ENCODE measurements at regions not wholly inside any gene's neighbourhood (a gene's known extent, or its start where the extent isn't known, plus 50 kb on each side); places are given as distances from the start of the nearest gene placed in this dataset.

DNA sequence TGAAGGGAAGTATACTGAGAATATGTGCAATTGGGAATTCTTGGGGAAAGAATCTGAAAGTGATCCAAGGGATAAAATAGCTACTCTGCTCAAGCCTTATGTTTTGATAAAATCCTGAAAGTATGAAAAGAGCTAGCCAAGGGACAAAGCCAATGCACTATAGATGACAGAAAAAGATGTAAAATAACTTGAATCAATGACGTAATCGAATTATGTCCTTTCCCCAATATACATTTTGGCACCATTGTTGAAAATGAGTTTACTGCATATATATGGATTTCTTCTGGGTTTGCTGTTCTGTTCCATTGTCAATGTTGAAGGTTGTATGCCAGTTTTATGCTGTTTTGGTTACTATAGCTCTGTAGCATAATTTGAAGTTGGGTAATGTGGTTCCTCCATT is 407.3 kb downstream of the DCAF12L2 start:
- Histone ChIP-seq H3K9me3 (ENCODE audit: control insufficient read depth, insufficient read depth, low read length) (no peaks in the 10 kb centered on the region), H3K27ac (ENCODE audit: low read depth, low read length) (no peak overlapping the region), H3F3A (ENCODE audit: control insufficient read depth, insufficient read depth) (no peaks in the 10 kb centered on the region), H3K9me2 (replicated peaks; ENCODE audit: control insufficient read depth, low read length) (no peaks in the 10 kb centered on the region), H4K20me1 (ENCODE audit: control insufficient read depth, insufficient read depth, low read depth, low read length) (no peaks in the 10 kb centered on the region), H3K27me3 (ENCODE audit: control insufficient read depth, low read length) (no peaks in the 10 kb centered on the region), H3K4me1 (ENCODE audit: control insufficient read depth, low read length) (no peaks in the 10 kb centered on the region), H3K4me2 (ENCODE audit: low read length) (no peak overlapping the region), H3K36me3 (ENCODE audit: control insufficient read depth, low read length) (no peaks in the 10 kb centered on the region), H3K4me3 (ENCODE audit: low read length) (no peak overlapping the region), H3K79me2 (ENCODE audit: control insufficient read depth, low read length) (no peaks in the 10 kb centered on the region)
- TF ChIP-seq, protein P1, sequence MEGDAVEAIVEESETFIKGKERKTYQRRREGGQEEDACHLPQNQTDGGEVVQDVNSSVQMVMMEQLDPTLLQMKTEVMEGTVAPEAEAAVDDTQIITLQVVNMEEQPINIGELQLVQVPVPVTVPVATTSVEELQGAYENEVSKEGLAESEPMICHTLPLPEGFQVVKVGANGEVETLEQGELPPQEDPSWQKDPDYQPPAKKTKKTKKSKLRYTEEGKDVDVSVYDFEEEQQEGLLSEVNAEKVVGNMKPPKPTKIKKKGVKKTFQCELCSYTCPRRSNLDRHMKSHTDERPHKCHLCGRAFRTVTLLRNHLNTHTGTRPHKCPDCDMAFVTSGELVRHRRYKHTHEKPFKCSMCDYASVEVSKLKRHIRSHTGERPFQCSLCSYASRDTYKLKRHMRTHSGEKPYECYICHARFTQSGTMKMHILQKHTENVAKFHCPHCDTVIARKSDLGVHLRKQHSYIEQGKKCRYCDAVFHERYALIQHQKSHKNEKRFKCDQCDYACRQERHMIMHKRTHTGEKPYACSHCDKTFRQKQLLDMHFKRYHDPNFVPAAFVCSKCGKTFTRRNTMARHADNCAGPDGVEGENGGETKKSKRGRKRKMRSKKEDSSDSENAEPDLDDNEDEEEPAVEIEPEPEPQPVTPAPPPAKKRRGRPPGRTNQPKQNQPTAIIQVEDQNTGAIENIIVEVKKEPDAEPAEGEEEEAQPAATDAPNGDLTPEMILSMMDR (IDR thresholded peaks at IDR 0.05; ENCODE audit: low read depth, low read length, poor library complexity, severe bottlenecking): no peak
- TF ChIP-seq EZH2phosphoT487 (IDR thresholded peaks at IDR 0.05; ENCODE audit: borderline replicate concordance, low read length): no peak

DNA sequence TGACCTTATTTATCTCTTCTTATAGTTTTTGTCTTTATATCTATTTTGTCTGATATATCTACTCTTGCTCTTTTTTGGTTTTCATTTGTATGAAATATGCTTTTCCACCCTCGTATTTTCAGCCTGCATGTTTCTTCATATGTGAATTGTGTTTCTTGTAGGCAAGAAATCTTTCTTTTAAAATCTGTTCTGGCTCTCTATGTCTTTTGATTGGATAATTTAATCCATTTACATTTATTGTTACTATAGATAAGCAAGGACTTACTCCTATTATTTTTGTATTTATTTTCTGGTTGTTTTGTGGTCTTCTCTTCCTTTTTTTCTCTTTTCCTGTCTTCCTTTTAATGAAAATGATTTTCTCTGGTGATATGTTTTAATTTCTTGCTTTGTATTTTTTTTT is 403.1 kb downstream of the DCAF12L2 start:
- H3K4me1 ChIP-seq (ENCODE audit: control insufficient read depth, low read length): no peaks in the 10 kb centered on the region
- no peaks in the 10 kb centered on the region for H3K79me2 ChIP-seq (ENCODE audit: control insufficient read depth, low read length)

DNA sequence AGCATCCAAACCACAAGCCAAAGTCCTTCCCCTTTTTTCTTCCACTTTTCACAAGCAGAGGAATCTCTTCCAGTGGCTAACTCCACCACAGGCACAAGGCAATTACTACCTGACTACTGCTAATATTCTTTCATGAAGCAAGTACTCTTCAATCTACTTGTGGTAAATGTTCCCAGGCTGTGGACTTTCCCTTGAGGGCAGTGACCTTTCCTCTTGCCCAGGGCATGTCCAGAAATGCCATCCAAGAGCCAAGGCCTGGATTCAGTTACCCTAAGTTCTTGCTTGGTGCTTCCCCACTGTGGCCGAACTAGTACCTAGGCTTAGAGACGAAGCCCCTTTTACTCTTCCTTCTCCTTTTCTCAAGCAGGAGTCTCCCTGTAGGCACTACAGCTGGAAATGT is 400.7 kb downstream of the DCAF12L2 start:
- TF ChIP-seq, protein P1 (IDR thresholded peaks at IDR 0.05; ENCODE audit: low read depth, low read length, poor library complexity, severe bottlenecking): no peak
- no peak for TF ChIP-seq EZH2phosphoT487 (IDR thresholded peaks at IDR 0.05; ENCODE audit: borderline replicate concordance, low read length)
- H3K4me3 ChIP-seq (ENCODE audit: low read length): no peak overlapping the region

More for the DNA sequence above, 403.1 kb downstream of the DCAF12L2 start:
- H3K4me2 ChIP-seq (ENCODE audit: low read length): no peak overlapping the region
- no peak for TF ChIP-seq EZH2phosphoT487 (IDR thresholded peaks at IDR 0.05; ENCODE audit: borderline replicate concordance, low read length)
- TF ChIP-seq, protein P1 (IDR thresholded peaks at IDR 0.05; ENCODE audit: low read depth, low read length, poor library complexity, severe bottlenecking): no peak
- no peaks in the 10 kb centered on the region for H3K27me3 ChIP-seq (ENCODE audit: control insufficient read depth, low read length)
- H3K36me3 ChIP-seq (ENCODE audit: control insufficient read depth, low read length): no peaks in the 10 kb centered on the region
- no peak overlapping the region for H3K4me3 ChIP-seq (ENCODE audit: low read length)
- H3K9me2 ChIP-seq (replicated peaks; ENCODE audit: control insufficient read depth, low read length): no peaks in the 10 kb centered on the region
- H3F3A ChIP-seq (ENCODE audit: control insufficient read depth, insufficient read depth): no peaks in the 10 kb centered on the region
- H4K20me1 ChIP-seq (ENCODE audit: control insufficient read depth, insufficient read depth, low read depth, low read length): no peaks in the 10 kb centered on the region
- no peak overlapping the region for H3K27ac ChIP-seq (ENCODE audit: low read depth, low read length)
- no peaks in the 10 kb centered on the region for H3K9me3 ChIP-seq (ENCODE audit: control insufficient read depth, insufficient read depth, low read length)

DNA sequence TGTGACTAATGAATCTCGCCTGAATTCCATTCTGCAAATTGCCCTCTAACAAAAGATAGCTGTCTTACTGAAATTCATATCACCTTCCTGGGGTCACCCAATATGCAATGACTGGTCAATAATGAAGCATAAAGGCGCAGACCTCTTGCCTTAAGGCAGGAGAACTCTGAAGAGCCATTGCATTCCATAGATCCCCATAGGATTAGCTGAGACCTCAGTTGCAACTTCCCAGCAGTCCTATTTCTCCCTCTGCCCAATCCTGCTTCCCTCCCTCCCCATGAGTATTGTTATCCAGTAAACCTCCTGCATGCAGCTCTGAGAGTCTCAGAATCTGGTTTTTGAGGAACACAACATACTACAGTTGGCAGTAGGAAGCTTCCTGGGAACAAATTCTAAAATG is 396.5 kb downstream of the DCAF12L2 start:
- H3F3A ChIP-seq (ENCODE audit: control insufficient read depth, insufficient read depth): no peaks in the 10 kb centered on the region
- TF ChIP-seq, protein P1 (IDR thresholded peaks at IDR 0.05; ENCODE audit: low read depth, low read length, poor library complexity, severe bottlenecking): no peak
- no peak for TF ChIP-seq EZH2phosphoT487 (IDR thresholded peaks at IDR 0.05; ENCODE audit: borderline replicate concordance, low read length)
- H3K4me3 ChIP-seq (ENCODE audit: low read length): no peak overlapping the region
- H3K9me3 ChIP-seq (ENCODE audit: control insufficient read depth, insufficient read depth, low read length): no peaks in the 10 kb centered on the region
- H3K9me2 ChIP-seq (replicated peaks; ENCODE audit: control insufficient read depth, low read length): no peaks in the 10 kb centered on the region
- no peak overlapping the region for H3K4me2 ChIP-seq (ENCODE audit: low read length)
- no peak overlapping the region for H3K27ac ChIP-seq (ENCODE audit: low read depth, low read length)
- no peaks in the 10 kb centered on the region for H4K20me1 ChIP-seq (ENCODE audit: control insufficient read depth, insufficient read depth, low read depth, low read length)
- H3K79me2 ChIP-seq (ENCODE audit: control insufficient read depth, low read length): no peaks in the 10 kb centered on the region
- H3K4me1 ChIP-seq (ENCODE audit: control insufficient read depth, low read length): no peaks in the 10 kb centered on the region
- H3K36me3 ChIP-seq (ENCODE audit: control insufficient read depth, low read length): no peaks in the 10 kb centered on the region
- no peaks in the 10 kb centered on the region for H3K27me3 ChIP-seq (ENCODE audit: control insufficient read depth, low read length)

More for the DNA sequence above, 400.7 kb downstream of the DCAF12L2 start:
- no peaks in the 10 kb centered on the region for H3K36me3 ChIP-seq (ENCODE audit: control insufficient read depth, low read length)
- no peaks in the 10 kb centered on the region for H3K79me2 ChIP-seq (ENCODE audit: control insufficient read depth, low read length)
- H3K27ac ChIP-seq (ENCODE audit: low read depth, low read length): no peak overlapping the region
- H4K20me1 ChIP-seq (ENCODE audit: control insufficient read depth, insufficient read depth, low read depth, low read length): no peaks in the 10 kb centered on the region
- H3K4me2 ChIP-seq (ENCODE audit: low read length): no peak overlapping the region
- no peaks in the 10 kb centered on the region for H3K4me1 ChIP-seq (ENCODE audit: control insufficient read depth, low read length)
- no peaks in the 10 kb centered on the region for H3K9me2 ChIP-seq (replicated peaks; ENCODE audit: control insufficient read depth, low read length)
- H3K27me3 ChIP-seq (ENCODE audit: control insufficient read depth, low read length): no peaks in the 10 kb centered on the region
- H3K9me3 ChIP-seq (ENCODE audit: control insufficient read depth, insufficient read depth, low read length): no peaks in the 10 kb centered on the region
- no peaks in the 10 kb centered on the region for H3F3A ChIP-seq (ENCODE audit: control insufficient read depth, insufficient read depth)
